ENCODE measurements at regions not wholly inside any gene's neighbourhood (a gene's known extent, or its start where the extent isn't known, plus 50 kb on each side); places are given as distances from the start of the nearest gene placed in this dataset.
A peak's percentile ranks its signal among the peaks of the same experiment; 100 is the strongest.

DNA sequence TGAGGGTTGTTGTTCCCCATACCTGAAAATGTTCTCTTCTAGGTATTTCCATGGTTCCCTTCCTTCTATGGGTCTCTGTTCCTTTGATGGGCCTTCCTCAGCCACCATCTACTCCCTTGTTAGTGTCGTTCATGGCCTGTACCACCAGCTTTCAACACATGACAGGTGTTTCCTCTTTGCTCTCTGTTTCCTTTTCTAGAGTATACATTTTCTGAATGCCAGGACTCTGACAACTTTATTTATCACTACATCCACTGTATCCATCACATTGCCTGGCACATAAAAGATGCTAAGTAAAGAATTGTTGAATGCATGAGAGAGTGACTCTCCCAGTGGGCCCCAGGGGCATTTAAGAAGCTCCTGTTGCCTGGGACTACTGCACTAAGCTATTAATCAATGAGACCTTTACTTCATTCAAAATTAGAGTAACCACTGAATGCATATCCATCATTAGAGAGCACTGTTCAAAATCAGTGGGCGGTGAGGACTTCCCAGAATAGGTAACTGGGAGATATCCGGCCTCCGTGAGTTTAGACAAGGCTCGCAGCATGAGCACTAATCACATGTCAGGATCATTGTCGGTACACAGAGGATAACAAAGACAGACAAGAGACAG lies 255.0 kb downstream of the CBLN1 start:
- DNase-seq, result no peak

DNA sequence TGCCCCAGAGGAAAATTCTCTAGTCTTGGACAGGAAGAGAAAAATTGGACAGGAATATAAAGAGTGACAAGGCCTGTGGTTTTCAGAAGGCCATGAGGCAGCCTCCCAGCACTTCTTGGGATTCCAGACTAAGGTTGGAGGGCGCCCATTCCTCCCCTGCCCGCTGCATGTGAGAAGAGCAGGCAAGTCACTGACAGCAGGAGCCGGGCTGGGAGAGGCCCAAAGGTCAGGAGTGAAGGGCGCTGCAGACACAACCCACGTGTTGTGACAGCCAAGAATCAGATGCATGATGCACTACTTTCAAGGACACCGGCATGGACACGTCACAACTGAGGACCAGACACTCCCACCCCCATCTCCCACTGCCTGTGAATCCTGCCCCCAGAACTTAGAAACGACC lies 256.7 kb downstream of the CBLN1 start:
- no peak for DNase-seq

DNA sequence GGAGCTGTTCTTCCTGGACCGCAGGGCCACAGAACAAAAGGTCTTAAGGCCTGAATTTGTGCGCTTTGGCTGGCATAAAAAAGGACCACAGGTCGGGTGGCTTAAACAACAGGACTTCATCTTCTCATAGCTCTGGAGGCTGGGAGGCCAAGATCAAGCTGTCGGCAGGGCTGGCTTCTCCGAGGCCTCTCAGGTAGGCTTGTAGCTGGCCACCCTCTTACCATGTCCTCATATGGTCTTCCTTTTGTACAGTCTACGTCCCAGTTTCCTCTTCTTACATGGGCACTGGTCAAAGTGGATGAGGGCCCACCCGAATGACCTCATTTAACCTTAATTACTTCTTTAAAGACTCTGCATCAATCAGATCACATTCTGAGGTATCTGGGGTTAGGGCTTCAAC lies 257.6 kb downstream of the CBLN1 start:
- no peak for DNase-seq

DNA sequence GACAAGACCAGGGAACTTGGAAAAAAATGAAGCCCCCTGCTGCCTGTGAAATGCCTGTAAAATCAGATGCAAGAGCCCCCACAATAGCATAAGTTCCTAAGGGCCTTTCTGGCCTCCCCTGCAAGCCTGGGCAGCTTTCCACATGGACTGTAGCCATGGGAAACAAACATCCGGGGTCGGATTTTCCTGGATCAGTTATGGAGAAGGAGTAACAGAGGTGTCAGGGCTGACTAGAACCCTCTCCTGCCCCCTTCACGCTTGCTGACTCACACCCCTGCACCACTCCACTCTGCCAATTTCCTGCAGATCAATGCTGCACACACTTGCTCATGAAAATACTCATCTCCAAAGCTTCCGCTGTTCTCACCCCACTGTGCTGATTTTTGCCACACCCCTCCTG lies 258.6 kb downstream of the CBLN1 start:
- no peak for DNase-seq

DNA sequence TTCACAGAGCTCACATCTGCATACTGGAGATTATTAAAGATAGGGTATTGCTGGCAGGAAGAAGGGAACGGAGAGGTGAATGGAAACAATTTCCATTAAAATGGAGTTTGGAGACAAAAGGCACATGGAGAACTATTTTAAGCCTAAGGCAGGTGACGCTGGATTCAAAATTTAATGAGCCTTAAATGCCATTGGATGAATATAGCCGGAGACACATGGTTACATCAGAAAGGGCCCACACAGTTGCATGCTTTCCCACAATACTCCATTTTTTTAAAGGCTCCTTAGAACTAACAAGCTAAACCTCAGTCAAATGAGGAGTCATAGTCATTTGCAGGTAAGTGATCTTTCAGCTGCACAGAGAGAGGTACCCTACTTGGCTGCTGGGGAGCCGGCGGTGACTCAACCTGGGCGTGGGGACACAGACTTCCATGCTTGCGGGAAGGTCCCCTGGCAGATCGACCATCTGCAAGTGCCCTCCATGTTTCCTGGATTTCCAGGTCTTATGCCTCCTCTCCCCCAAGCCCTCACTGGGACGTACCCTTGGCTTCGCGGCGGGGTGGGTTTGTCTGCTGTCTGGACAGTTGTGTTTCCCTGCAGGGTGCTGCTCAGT lies 259.2 kb downstream of the CBLN1 start:
- DNase-seq, result no peak

DNA sequence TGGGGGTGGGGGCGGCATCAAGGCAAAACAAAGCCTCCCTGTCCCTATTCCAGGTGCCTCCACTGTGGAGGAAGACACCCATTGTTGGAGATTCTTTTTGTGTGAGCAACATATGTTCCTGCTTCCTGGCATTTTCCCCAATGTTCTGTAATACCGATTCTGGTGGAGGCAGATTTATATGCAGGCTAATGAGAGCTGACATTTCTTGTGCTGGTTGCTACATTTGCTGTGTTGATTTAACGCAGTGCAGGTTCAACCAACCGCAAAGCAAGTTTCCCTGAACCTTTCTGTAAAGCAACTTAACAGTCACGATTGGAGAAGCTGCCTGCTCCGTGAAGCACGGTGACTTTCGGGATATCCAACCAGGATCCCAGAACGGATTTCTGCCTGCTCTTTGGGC lies 260.5 kb downstream of the CBLN1 start:
- DNase-seq, result no peak

DNA sequence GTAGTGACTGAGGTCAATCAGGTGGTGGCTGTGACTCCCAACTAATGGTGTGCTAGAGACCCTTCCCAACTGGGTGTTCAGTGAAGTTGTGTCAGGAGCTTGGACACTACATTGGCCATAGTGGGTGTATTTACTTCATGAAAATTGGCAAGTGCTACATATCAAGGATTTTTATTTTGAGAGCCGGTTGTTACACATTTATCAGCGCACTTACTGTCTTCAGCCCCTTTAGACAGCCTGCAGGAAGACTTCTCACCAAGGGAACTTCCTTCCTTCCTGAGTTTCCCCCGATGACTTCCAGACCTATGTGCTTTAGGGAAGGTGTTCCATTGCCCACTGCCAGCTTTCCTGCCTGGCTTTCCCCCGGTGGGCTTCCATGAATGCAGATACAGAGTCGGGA lies 261.2 kb downstream of the CBLN1 start:
- DNase-seq, result no peak

DNA sequence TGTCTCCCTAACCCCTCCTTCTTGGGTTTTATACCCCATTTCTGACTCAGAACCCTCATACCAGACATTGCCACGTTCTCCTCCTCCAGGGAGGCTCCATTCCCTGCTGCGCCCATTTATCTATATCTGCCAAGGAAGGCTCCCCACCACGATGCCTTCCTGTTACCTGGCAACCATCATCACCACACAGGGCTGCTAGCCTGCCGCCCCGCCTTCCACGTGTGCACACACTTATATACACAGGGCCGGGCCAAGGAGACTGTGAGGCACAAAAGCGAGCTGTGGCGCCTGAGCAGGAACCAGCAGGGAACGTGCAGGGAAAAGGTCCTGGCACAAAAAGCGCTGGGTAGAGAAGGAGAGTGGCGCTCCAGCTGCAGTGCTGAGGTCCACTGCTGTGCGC lies 261.8 kb downstream of the CBLN1 start:
- peak in 3 of 56 donors; percentile 14 to 30 (median 22) for DNase-seq

DNA sequence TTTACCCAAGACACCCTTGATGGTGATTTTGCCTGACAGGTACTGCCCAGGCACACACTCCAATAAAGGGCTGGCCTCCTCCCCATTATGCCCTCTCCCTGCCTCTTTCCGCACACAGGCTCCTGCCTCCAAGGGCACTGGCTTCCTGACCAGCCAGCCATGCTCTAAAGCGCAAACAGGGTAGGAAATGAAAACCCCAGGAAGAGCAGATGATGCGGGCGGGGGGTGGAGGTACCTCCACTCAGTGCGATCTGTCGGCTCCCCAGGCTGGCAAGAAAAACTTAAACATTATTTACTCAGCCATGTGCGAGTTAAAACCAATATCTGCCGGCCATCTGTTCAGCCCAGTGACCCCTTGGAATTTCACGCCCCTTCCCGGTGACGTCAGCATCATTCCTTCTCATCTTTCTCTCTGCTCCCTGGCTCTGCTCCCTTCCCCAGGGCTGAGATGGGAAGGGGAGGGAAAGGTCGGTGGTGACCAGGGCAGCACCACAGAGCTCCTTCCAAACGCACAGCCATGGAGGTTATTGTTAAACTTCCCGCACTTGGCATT lies 262.5 kb downstream of the CBLN1 start:
- DNase-seq, result no peak

DNA sequence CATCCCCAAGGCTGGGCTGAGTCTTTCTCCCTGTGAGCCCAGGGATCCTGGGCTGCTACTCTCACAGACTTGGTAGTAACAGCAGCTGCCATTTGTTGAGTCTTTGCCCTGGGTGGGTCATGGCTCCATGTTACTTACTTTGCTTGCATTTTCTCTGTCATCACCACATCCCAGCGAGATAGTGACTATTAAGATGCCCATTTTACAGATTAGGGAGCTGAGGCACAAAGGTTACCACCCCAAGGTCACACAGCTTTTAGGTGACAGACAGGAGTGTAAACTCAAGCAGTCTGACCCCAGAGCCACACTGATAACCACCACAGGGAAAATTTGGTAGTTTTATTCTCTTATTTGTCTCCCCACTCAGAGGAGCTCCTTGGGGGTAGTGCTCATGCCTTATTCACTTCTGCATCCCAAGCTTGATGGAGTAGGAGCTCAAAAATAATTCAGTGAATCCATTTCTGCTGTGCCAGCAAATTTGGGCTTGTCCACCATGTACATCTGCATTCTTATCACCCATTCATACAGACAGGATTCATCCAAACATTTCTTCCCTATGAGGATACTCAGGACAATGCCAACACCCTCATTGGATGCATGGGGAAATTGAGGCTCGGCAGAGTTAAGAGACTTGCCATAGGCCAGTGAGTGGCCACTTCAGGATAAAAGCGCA lies 263.2 kb downstream of the CBLN1 start:
- DNase-seq, result no peak

DNA sequence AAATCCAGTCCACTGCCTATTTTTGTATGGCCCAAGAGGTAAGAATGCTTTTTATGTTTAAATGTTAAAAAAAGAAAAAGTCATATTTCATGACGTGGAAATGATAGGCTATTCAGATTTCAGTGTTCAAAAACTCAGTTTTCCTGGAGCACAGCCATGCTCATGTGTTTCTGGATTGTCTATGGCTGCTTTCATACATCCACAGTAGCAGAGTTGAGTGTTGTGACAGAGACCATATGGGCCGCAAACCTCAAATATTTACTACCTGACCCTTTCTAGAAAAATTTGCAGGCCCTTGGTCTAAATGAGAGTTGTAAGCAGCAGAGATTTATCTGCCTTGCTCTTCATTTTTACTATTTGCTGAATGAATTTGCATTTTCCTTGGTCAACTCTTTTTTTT lies 264.1 kb downstream of the CBLN1 start:
- no peak for DNase-seq

DNA sequence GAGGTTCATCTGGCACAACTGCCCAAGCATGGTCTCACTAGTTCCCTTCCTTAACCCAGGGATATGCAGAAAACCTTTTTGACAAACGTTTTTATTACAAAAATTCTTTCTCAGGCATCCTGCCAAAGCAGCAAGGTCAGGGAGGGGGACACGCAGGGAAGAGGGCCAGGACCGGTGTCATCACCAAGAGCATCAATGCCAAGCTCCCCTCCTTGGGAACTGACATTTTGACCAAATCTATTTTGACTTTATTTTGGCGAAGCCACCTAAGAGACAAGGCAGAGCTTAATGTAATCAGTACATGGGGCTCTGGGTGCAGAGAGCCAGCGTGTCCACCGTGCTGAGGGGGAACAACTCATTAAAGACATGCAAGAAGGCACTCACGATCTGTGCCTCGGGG lies 265.2 kb downstream of the CBLN1 start:
- DNase-seq, result no peak

DNA sequence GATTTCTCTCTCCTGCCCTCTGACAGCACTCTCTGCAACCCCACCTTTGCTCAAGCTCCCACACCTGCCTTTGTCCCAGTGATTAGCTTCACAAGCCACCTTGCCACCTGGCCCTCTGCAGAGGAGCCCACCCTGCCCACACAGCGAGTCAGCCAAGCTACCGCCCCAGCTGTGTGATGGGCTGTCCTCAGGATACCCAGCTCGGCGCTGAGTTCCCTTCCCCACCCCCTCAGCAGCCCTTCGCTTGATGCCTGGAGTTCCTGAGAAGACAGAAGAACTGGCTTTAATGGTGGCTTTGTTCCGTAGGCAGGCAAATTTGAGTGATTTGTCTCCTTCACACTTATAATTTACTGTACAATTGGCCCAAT lies 266.4 kb downstream of the CBLN1 start:
- no peak for DNase-seq

DNA sequence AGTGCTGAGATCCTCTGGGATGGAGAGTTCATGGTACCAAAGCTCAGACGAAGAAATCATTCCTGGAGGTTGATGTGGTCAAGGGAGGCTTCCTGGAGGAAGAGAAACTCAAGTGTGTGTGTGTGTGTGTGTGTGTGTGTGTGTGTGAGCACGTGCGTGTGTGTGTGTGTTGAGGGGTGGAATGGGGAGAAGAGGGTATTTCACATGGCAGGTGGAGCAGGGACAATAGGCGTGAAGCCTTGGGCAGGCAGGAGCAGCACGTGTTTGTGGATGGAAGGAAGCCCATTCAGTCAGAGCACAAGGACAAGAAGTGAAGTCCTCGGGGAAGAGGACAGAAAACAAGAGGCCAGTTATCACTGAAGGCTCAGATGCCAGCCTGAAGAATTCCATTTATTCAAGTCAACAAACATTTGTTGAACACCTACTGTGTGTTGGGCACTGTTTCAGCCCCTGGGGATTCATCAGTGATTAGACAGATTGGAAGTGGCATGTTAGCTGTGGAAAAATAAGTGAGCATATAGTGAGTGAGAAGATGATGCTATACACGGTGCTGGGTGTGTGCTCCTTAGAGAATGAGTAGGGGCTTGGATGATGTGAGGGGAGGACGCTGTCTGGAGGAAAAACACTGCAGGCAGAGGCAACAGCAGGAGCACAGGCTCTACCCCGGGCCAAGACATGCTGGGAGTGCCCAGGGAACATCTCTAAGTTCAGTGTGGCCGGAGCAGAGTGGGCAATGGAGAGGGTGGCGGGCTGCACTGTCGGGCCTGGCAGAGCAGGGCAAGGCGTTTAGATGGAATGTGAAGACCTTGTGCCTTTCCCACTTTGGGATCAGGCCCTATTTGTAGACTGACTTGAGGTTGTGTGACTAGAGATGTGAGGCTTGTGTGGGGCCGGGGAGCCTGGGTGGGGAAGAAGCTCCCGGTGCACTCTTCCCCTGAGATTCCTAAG lies 267.1 kb downstream of the CBLN1 start:
- DNase-seq, result no peak

DNA sequence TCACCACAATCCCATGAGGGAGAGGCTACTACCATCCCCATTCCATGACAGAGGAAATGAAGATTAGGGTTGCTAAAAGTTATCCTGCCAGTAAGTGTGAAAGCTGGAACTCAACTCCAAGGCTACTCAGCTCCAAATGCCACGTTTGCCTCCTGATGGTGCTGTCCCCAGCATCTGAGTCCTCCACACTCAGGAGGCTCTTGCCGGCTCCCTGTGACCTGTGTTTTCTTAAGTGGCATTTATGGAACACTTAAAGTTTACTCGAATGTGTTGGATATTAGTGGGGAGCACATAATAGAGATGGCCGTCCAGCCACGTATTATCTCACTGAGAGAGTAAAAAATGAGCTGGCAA lies 267.9 kb downstream of the CBLN1 start:
- DNase-seq, result no peak

DNA sequence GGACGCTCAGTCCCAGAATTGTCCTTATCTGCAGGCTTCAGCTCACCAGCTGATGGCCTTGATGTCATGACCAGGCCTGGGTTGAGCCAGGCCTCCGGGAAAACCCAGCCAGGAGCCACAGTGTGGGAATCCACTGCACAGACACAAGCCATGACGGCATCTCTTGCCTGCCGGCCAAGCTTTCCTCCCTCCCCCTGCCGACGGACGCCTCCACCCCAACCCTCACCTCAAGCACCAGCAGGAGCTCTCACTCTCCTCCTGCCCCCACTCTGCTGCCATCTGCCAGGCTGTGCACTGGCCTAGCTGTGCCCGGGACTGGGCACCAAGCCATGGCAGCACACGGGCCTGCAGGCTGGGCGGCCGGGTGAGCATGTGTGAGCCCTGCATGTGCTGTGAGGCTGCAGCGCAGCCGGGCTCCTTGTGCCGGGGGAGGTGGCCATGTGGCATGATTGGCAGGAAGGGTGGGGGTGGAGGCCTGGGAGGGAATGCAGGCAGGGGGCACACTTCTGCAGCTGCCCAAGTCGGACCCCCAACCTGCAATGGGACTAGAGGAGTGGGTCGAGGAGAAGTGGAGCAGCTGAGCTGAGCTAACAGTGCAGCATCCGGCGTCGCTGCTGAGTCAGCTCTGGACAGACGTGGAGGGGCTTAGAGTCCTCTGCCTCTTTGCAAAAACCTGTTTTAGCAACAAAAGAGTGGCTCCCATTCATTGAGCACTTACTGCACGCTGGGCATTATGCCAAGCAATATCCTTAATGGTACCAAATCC lies 268.5 kb downstream of the CBLN1 start:
- peak in 21 of 56 donors; percentile 6 to 60 (median 26) for DNase-seq

DNA sequence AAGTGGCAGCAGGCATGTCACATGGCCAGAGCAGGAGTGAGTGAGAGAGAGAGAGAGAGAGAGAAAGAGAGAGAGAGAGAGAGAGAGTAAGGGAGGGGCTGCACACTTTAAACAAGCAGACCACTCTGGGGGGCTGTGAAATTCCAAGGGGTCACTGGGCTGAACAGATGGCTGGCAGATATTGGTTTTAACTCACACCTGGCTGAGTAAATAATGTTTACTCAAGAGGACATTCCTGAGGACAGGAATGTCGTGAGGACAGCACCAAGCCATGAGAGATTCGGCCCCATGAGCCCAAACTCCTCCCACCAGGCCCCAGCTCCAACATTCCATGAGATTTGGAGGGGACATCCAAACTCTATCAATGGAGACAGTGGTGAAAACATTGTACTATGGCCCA lies 269.7 kb downstream of the CBLN1 start:
- DNase-seq, result no peak

DNA sequence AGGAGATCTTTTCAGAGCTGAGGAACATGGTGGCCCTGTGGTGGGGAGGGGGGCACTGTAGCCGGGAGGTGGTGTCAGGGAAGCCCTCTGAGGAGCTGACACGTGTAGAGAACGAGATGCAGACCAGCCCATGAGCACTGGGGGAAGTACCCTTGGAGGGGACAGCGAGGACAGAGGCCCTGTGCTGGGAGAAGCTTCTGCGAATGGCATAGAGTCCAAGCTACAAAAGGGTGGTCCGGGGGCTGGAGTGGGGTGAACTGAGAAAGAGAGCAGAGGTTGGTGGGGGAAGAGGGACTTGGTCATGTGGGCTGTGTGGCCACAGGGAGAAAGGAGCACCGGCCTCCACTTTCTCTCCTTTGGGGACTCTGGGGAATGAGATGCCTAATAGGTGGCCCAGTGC lies 270.8 kb downstream of the CBLN1 start:
- DNase-seq, result no peak

DNA sequence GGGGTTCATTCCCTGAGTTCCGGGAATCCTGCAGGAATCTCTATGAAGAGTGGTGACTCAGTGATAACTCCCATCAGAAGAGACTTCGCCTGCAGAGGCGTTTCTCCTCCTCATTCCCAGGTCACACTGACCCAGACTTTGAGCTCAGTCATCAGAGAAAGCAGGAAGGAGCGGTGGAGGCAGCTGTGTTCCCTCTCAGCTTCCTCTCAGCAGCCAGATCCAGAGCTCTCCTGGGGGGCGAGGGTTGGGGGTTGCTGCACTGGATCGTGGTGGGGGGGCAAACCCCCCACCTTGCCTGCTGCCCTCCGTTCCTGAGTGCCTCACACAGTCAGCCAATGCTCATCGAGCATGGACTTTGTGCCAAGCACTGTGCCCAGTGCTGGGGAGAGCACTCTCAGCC lies 271.2 kb downstream of the CBLN1 start:
- DNase-seq, result no peak

DNA sequence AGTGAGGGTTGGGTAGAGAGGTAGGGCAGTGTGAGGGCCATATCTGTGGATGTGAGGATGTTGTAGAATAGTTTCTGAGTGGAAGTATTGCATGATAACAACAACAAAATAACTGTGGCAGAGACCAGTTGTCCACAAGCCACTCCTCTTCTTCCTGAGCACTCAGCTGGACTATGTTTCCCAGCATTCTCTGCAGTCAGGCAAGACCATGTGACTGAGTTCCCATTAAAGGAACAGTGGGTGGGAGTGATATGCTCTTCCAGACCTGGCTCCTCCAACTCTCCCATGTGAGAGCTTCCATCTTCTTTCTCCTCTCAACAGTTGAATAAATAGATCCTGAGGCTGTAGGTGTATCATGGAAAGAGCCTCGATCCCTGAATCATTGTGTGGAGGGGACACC lies 272.4 kb downstream of the CBLN1 start:
- no peak for DNase-seq

DNA sequence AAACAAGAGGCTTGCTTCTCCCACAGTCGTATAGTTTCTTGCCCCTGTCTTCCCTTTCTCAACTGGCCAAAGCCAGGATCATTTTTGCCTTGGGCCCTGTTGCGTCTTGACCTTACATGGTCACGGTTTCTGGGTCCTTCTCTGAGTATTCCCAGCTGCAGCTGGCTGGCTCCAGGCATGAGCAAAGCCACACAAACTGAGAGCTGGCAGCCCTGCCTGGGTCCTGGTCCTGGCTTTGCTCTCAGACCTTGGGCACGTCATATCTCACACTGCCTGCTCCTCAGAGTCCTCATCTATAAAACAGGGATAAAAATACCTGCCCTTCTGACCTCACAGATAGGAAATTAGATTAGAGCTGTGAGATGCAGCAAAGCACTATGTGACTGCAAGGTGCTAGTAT lies 277.6 kb downstream of the CBLN1 start:
- no peak for DNase-seq

All from amygdala (tissue), 56 donors.